GM23248 (cell line): ENCODE measurements at regions not wholly inside any gene's neighbourhood (a gene's known extent, or its start where the extent isn't known, plus 50 kb on each side); places are given as distances from the start of the nearest gene placed in this dataset.
"Not testable (repeated sequence)": the region's sequence is repeated elsewhere in the genome, so short reads cannot be mapped to it uniquely, and the experiment has no call there.

ENCODE experiments used
- DNase-seq: peaks from one replicate; pipeline ENCODE4 v3.0.0-alpha.2; 2015
- H2AFZ ChIP-seq: fragments of 200-600 bp; sonication (generic); 2 replicates; pipeline ENCODE4 v1.6.1; 2016; ENCODE audit warnings: antibody characterized with exemption
- H3F3A ChIP-seq: fragments of 200-600 bp; sonication (generic); 2 replicates; pipeline ENCODE4 v1.6.1; 2016; ENCODE audit warnings: mild to moderate bottlenecking, antibody characterized with exemption, mixed run types; ENCODE audit not compliant: insufficient read depth
- H3K27ac ChIP-seq: fragments of 200-600 bp; sonication (generic); 2 replicates; pipeline ENCODE4 v1.5.1; 2016; ENCODE audit warnings: mild to moderate bottlenecking
- H3K27me3 ChIP-seq: fragments of 200-600 bp; sonication (generic); replicated peaks from 2 replicates; pipeline ENCODE4 v1.6.1; 2016; ENCODE audit warnings: mild to moderate bottlenecking; ENCODE audit not compliant: insufficient read depth
- H3K36me3 ChIP-seq: fragments of 200-600 bp; sonication (generic); 2 replicates; pipeline ENCODE4 v1.6.1; 2016; ENCODE audit warnings: low read depth, mild to moderate bottlenecking
- H3K4me1 ChIP-seq: fragments of 200-600 bp; sonication (generic); 2 replicates; pipeline ENCODE4 v1.6.1; 2016; ENCODE audit warnings: mild to moderate bottlenecking; ENCODE audit not compliant: insufficient read depth
- H3K4me2 ChIP-seq: fragments of 200-600 bp; sonication (generic); one replicate; pipeline ENCODE4 v1.6.1; 2016; ENCODE audit warnings: mild to moderate bottlenecking; ENCODE audit not compliant: unreplicated experiment
- H3K4me3 ChIP-seq: fragments of 200-600 bp; sonication (generic); 2 replicates; pipeline ENCODE4 v1.5.1; 2016; ENCODE audit warnings: mild to moderate bottlenecking
- H3K79me2 ChIP-seq: fragments of 200-600 bp; sonication (generic); 2 replicates; pipeline ENCODE4 v1.6.1; 2016; ENCODE audit warnings: mild to moderate bottlenecking; ENCODE audit not compliant: insufficient read depth
- H3K9ac ChIP-seq: fragments of 200-600 bp; sonication (generic); 2 replicates; pipeline ENCODE4 v1.6.1; 2016; ENCODE audit warnings: mild to moderate bottlenecking
- H3K9me2 ChIP-seq: fragments of 200-600 bp; sonication (generic); 2 replicates; pipeline ENCODE4 v1.6.1; 2016; ENCODE audit warnings: mixed run types, mild to moderate bottlenecking, moderate library complexity; ENCODE audit not compliant: insufficient read depth
- H3K9me3 ChIP-seq: fragments of 200-600 bp; sonication (generic); one replicate; pipeline ENCODE4 v1.6.1; 2017; ENCODE audit warnings: low read depth
- H4K20me1 ChIP-seq: fragments of 200-600 bp; sonication (generic); 2 replicates; pipeline ENCODE4 v1.6.0; 2016; ENCODE audit not compliant: insufficient read depth
- EZH2 ChIP-seq: fragments of 200-600 bp; sonication (generic); IDR thresholded peaks from 2 replicates; pipeline ENCODE4 v1.6.1; 2018; ENCODE audit warnings: antibody characterized with exemption, mild to moderate bottlenecking; ENCODE audit not compliant: insufficient read depth, poor library complexity, severe bottlenecking
- EZH2phosphoT487 ChIP-seq: fragments of 200-600 bp; sonication (generic); IDR thresholded peaks from 2 replicates; pipeline ENCODE4 v1.6.1; 2018; ENCODE audit warnings: antibody characterized with exemption, moderate library complexity, mild to moderate bottlenecking, low read depth; ENCODE audit not compliant: insufficient read depth
- whole genome bisulfite sequencing, 2 experiments: methylation state at CpG; one replicate each; pipeline ENCODE4 v1.1.6; 2015 to 2017; ENCODE audit warnings: low lambda C conversion rate in 2 of 2, low coverage in 1 of 2; ENCODE audit errors: missing lambda C conversion rate in 2 of 2; 5-methylcytosine and 5-hydroxymethylcytosine counted together
- in situ Hi-C: fragments of 300-500 bp; cut with MboI; formaldehyde crosslinking; loops from 2 replicates; pipeline ENCODE4 v1.15.0; 2020

- Histone ChIP-seq H3K27me3 (no peaks in the 10 kb centered on the region), H3K9ac (no peak overlapping the region), H3F3A (no peaks in the 10 kb centered on the region), H3K4me1 (no peaks in the 10 kb centered on the region), H2AFZ (no peak overlapping the region), H3K36me3 (no peaks in the 10 kb centered on the region), H3K4me2 (no peak overlapping the region), H3K79me2 (no peaks in the 10 kb centered on the region), H4K20me1 (no peaks in the 10 kb centered on the region), H3K9me2 (no peaks in the 10 kb centered on the region), H3K9me3 (no peaks in the 10 kb centered on the region), H3K27ac (no peak overlapping the region), H3K4me3 (no peak overlapping the region)
- in situ Hi-C loops: no loop called here
- TF ChIP-seq EZH2: no peak
- WGBS, 2 experiments: 90 to 94% methylated on average over 12 to 15 of the region's 15 CpGs
- no peak for DNase-seq
These were observed 1184.9 kb upstream of the CDH2 start for GRCh38 chr18:29361843-29362242.

DNA sequence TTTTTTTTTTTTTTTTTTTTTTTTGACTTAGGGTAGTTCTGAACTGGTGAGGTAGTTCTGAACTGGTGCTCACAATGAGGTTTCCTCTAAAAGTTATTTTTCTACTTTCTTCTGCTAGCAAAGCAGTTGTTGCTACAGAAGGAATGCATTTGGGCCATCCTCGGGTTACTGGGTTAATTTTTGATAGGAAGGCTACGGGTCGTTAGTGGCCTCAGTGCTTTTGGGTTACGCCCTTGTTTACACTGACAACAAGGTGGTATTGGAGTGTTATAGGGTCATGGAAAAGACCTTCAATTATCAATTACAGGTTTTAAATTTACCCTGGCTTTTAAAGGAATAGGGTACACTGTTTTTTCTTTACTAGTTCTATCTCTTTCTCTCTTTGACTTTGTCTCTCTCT is 1183.7 kb upstream of the CDH2 start:
- H3K9me2 ChIP-seq, H3K27ac ChIP-seq, H4K20me1 ChIP-seq, H3K4me1 ChIP-seq, H3K79me2 ChIP-seq, H3K27me3 ChIP-seq, DNase-seq, H3F3A ChIP-seq, H3K9me3 ChIP-seq, H3K4me3 ChIP-seq, H3K4me2 ChIP-seq, H2AFZ ChIP-seq, H3K36me3 ChIP-seq, in situ Hi-C loops, H3K9ac ChIP-seq: not testable (repeated sequence)
- WGBS, 2 experiments: 78 to 79% methylated on average over 4 of the region's 4 CpGs

DNA sequence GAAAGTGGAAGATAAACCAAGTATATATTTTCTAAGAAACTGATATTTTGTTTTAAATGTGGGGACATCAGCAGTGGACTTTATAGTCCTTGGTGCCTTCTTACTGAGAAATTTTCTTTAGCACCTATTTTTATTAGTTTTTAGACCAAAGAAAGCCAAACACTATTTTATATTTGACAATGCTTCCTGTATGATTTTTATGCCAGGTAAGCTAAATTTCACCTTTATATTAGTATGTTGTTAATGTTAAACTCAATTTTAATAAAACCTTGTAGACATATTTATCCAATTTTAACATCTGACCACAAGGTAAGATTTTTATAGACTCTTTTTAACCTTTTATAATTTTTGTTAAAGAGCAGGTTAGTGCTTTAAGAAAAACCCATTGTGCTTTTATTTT is 1182.3 kb upstream of the CDH2 start:
- in situ Hi-C loops, H3K9me3 ChIP-seq, H3K27me3 ChIP-seq, H3K9me2 ChIP-seq, H3K4me1 ChIP-seq, H4K20me1 ChIP-seq, H3K79me2 ChIP-seq, H3K36me3 ChIP-seq, H3K4me3 ChIP-seq, DNase-seq, H3K27ac ChIP-seq, H3K9ac ChIP-seq, H3F3A ChIP-seq, H2AFZ ChIP-seq, H3K4me2 ChIP-seq: not testable (repeated sequence)

DNA sequence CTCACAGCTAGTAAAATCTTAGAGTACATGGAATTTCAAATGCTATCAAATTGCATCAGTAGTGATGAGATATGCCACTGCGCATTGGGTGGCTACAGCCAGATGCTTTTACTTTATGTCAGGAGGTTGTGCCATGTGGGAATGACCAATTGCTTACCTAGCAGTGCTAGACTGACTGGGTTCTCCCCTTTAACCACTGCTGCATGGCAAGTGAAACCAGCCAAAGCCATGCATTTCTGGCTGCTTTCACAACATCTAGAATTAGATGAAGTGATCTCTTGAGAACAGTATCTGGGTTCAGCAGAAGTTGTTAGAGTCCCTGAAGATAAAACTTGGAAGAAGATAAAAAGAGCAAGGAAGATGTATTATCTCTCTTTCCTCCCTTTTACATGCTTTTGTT is 1174.2 kb upstream of the CDH2 start:
- no peaks in the 10 kb centered on the region for H4K20me1 ChIP-seq
- TF ChIP-seq EZH2: no peak
- TF ChIP-seq EZH2phosphoT487: no peak
- in situ Hi-C loops: no loop called here

DNA sequence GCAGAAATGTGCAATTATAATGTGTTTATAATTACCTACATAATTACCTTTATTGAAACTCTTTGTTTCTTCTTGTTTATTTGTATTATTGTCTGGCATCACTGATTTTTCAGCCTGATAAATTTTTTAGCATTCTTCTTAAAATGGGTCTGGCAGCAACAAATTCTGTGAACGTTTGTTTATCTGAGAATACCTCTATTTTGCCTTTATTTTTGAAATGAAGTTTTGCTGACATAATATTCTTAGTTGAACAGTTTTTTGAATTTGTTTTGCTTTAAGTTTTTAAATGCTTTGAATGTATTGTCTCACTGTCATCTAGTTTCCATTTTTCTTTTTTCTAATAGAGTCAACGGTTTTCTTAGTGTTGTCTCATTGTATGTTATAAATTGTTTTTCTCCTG is 1152.0 kb upstream of the CDH2 start:
- no peaks in the 10 kb centered on the region for H3K9me3 ChIP-seq
- WGBS, 2 experiments: 55 to 70% methylated on average over 2 of the region's 2 CpGs

More for the DNA sequence above, 1174.2 kb upstream of the CDH2 start:
- H3K4me1 ChIP-seq: no peaks in the 10 kb centered on the region
- H3K9me3 ChIP-seq: no peaks in the 10 kb centered on the region
- H3K27me3 ChIP-seq: no peaks in the 10 kb centered on the region
- no peak overlapping the region for H3K27ac ChIP-seq
- no peaks in the 10 kb centered on the region for H3K9me2 ChIP-seq
- H3F3A ChIP-seq: no peaks in the 10 kb centered on the region
- H3K4me3 ChIP-seq: no peak overlapping the region
- H3K4me2 ChIP-seq: no peak overlapping the region
- no peak overlapping the region for H3K9ac ChIP-seq
- H2AFZ ChIP-seq: no peak overlapping the region
- no peaks in the 10 kb centered on the region for H3K79me2 ChIP-seq
- 92 to 100% methylated on average over 1 of the region's 1 CpG for WGBS, 2 experiments
- H3K36me3 ChIP-seq: no peaks in the 10 kb centered on the region
- DNase-seq: no peak

More for the DNA sequence above, 1152.0 kb upstream of the CDH2 start:
- no peaks in the 10 kb centered on the region for H3F3A ChIP-seq
- H3K27ac ChIP-seq: no peak overlapping the region
- no peak overlapping the region for H3K4me2 ChIP-seq
- H3K4me1 ChIP-seq: no peaks in the 10 kb centered on the region
- H3K4me3 ChIP-seq: no peak overlapping the region
- TF ChIP-seq EZH2 (no peak), EZH2phosphoT487 (no peak)
- H4K20me1 ChIP-seq: no peaks in the 10 kb centered on the region
- no peaks in the 10 kb centered on the region for H3K27me3 ChIP-seq
- no peaks in the 10 kb centered on the region for H3K36me3 ChIP-seq
- no peak for DNase-seq
- no peak overlapping the region for H2AFZ ChIP-seq
- no peaks in the 10 kb centered on the region for H3K9me2 ChIP-seq
- no peak overlapping the region for H3K9ac ChIP-seq
- in situ Hi-C loops: no loop called here
- no peaks in the 10 kb centered on the region for H3K79me2 ChIP-seq
